GM21786 (cell line): ENCODE measurements at regions not wholly inside any gene's neighbourhood (a gene's known extent, or its start where the extent isn't known, plus 50 kb on each side); places are given as distances from the start of the nearest gene placed in this dataset.
"Not testable (repeated sequence)": the region's sequence is repeated elsewhere in the genome, so short reads cannot be mapped to it uniquely, and the experiment has no call there.

Experiments used
- ATAC-seq: cut with Tn5 transposase; IDR thresholded peaks from one replicate; pipeline ENCODE4 v1.9.1; 2021; ENCODE audit not compliant: unreplicated experiment

- no peak for ATAC-seq
These were observed 130.0 kb upstream of the SYNCRIP start for GRCh38 chr6:85772641-85773040.

- no peak for ATAC-seq
These were observed 129.3 kb upstream of the SYNCRIP start for GRCh38 chr6:85771925-85772430.

- ATAC-seq: no peak
These were observed 128.8 kb upstream of the SYNCRIP start for GRCh38 chr6:85771455-85771854.

GRCh38 chr6:85764844-85765243 is 122.2 kb upstream of the SYNCRIP start:
- ATAC-seq: no peak

- ATAC-seq: no peak
These were observed 114.3 kb upstream of the SYNCRIP start for GRCh38 chr6:85756982-85757381.

GRCh38 chr6:85754894-85755293 is 112.2 kb upstream of the SYNCRIP start:
- no peak for ATAC-seq

GRCh38 chr6:85752602-85753001 is 109.9 kb upstream of the SYNCRIP start:
- no peak for ATAC-seq

- no peak for ATAC-seq
These were observed 108.8 kb upstream of the SYNCRIP start for GRCh38 chr6:85751374-85752055.

GRCh38 chr6:85750146-85750545 is 107.5 kb upstream of the SYNCRIP start:
- ATAC-seq: not testable (repeated sequence)

GRCh38 chr6:85749236-85749635 is 106.5 kb upstream of the SYNCRIP start:
- no peak for ATAC-seq

- no peak for ATAC-seq
These were observed 105.0 kb upstream of the SYNCRIP start for GRCh38 chr6:85747666-85748065.

- ATAC-seq: no peak
These were observed 104.4 kb upstream of the SYNCRIP start for GRCh38 chr6:85747093-85747492.

- ATAC-seq: no peak
These were observed 101.8 kb upstream of the SYNCRIP start for GRCh38 chr6:85744433-85744970.

GRCh38 chr6:85726206-85726605 is 83.5 kb upstream of the SYNCRIP start:
- ATAC-seq: no peak

GRCh38 chr6:85715797-85716196 is 73.1 kb upstream of the SYNCRIP start:
- ATAC-seq: no peak

GRCh38 chr6:85714893-85715530 is 72.3 kb upstream of the SYNCRIP start:
- no peak for ATAC-seq

GRCh38 chr6:85712346-85712745 is 69.7 kb upstream of the SYNCRIP start:
- ATAC-seq: no peak

GRCh38 chr6:85707515-85708145 is 64.9 kb upstream of the SYNCRIP start:
- ATAC-seq: not testable (repeated sequence)

GRCh38 chr6:85706272-85706671 is 63.6 kb upstream of the SYNCRIP start:
- ATAC-seq: no peak

- no peak for ATAC-seq
These were observed 62.5 kb upstream of the SYNCRIP start for GRCh38 chr6:85705220-85705619.

- no peak for ATAC-seq
These were observed 60.7 kb upstream of the SYNCRIP start for GRCh38 chr6:85703406-85703805.
